Kidney capillary endothelial cell (primary cell): ENCODE measurements at regions not wholly inside any gene's neighbourhood (a gene's known extent, or its start where the extent isn't known, plus 50 kb on each side); places are given as distances from the start of the nearest gene placed in this dataset.

Experiments used
- DNase-seq: peaks from one replicate; pipeline ENCODE4 v3.0.0-alpha.2; 2018; ENCODE audit warnings: low spot score

GRCh38 chr2:120677221-120677620, 58.4 kb upstream of the GLI2 start:
- DNase-seq = no peak

- no peak for DNase-seq
Measured at GRCh38 chr2:120677696-120678247, 57.9 kb upstream of the GLI2 start.

- DNase-seq = no peak
Measured at GRCh38 chr2:120678251-120678650, 57.4 kb upstream of the GLI2 start.

GRCh38 chr2:120678926-120679325, 56.7 kb upstream of the GLI2 start:
- no peak for DNase-seq

GRCh38 chr2:120679526-120679925, 56.1 kb upstream of the GLI2 start:
- DNase-seq = no peak

GRCh38 chr2:120680136-120680761, 55.4 kb upstream of the GLI2 start:
- peak; percentile 77 for DNase-seq

- no peak for DNase-seq
Measured at GRCh38 chr2:120681181-120681580, 54.5 kb upstream of the GLI2 start.

GRCh38 chr2:120681696-120682288, 53.9 kb upstream of the GLI2 start:
- no peak for DNase-seq

GRCh38 chr2:120682654-120683053, 53.0 kb upstream of the GLI2 start:
- DNase-seq = no peak

- DNase-seq = no peak
Measured at GRCh38 chr2:120683081-120683480, 52.6 kb upstream of the GLI2 start.

- no peak for DNase-seq
Measured at GRCh38 chr2:120683701-120684100, 52.0 kb upstream of the GLI2 start.

GRCh38 chr2:120684289-120685065, 51.2 kb upstream of the GLI2 start:
- DNase-seq = no peak

GRCh38 chr2:120685066-120685973, 50.3 kb upstream of the GLI2 start:
- no peak for DNase-seq
